HG02970 (cell line): ENCODE measurements at regions not wholly inside any gene's neighbourhood (a gene's known extent, or its start where the extent isn't known, plus 50 kb on each side); places are given as distances from the start of the nearest gene placed in this dataset.

Experiments used
- ATAC-seq: cut with Tn5 transposase; IDR thresholded peaks from one replicate; pipeline ENCODE4 v1.9.1; 2021; ENCODE audit warnings: mild to moderate bottlenecking, moderate library complexity, moderate number of reproducible peaks; ENCODE audit not compliant: unreplicated experiment, low FRiP score

- no peak for ATAC-seq
Measured at GRCh38 chr17:36813357-36813756, 123.9 kb upstream of the LHX1 start.

DNA sequence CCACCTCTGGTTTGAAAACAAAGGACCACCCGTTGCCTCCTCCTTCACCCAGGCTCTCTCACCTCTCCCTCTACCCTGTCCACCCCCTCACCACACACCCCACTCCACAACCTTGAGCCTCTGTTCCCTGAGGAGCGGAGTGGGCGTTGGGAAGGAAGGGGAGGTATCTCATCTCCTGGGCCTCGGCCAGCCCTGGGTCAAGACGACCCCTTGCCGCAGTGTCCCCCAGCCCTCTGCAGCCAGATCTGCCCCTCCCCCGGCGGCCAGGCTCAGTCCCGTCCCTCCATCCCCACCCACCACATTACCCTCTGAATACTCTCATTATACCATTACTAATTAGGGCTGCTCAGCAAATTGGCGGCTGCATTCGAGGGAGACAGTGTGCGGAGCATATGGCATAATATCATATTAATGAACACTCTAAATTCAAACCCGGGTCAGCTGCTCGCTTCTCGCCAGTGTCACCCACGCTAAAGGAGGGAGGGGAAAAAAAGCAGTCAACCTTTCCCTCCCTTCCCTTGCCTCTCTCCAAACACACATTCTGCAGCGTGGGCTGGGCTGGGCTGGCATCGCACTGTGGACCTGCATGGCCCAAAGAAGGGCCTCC, 123.2 kb upstream of the LHX1 start:
- no peak for ATAC-seq

GRCh38 chr17:36814958-36815357, 122.3 kb upstream of the LHX1 start:
- ATAC-seq, result no peak

DNA sequence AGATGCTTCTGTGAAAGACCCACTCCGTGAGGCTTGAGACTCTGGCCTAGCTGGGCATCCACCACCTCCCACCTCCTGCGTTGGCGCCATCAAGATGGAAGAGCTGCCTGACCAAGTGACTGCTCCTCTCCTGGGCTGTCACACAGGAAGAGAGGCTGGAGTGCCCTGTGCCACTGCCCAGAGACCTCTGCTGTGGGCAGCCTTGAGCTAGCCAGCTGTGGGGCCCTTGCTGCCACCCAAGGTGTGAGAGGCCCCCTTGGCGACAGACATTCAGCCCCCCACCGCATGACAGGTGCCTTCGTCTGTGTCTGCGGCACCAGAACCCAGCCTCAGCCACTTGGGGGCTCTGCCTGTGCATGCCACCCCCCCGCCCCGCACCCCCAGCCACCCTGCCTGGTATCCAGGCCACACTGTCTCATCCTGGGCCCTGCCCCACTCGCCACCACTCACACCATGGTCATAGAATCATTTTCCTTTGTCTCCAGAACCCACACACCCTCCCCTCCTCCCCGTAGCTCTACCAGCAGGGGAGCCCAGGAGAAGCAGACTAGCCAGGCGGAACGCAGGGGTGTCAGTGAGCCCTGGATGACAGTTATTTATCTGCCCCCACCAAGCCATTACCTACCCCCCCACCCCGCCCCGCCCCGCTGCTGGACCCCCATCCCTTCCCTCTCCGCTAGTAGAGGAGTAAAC, 120.9 kb upstream of the LHX1 start:
- no peak for ATAC-seq

- no peak for ATAC-seq
Measured at GRCh38 chr17:36816907-36817288, 120.4 kb upstream of the LHX1 start.

DNA sequence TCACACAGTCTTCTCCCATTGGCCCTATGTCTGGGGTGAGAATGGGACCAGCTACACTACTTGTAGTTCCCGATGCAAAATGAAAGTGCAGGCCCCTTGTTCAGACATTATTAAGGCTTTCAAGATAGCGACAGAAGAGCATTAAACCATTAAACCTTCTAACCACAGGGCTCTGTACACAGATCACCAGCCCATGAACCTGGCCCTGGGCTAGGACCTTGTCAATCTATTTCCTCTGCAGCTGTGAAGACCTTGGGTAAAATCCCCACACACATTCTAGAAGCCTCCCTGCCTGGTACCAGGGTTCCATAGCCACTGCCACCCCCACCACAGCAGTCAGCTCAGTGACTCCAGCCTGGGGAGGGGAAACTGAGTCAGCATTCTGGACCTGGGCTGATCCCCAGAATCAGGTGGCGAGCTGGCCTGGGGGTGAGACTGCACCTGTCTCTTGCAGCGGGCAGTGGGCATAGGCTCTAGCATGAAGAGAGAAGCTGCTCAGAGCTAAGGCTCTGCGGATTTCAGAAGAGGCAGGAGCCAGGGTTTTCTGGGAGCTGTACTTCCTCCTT, 119.7 kb upstream of the LHX1 start:
- no peak for ATAC-seq

GRCh38 chr17:36818134-36818825, 119.0 kb upstream of the LHX1 start:
- no peak for ATAC-seq

DNA sequence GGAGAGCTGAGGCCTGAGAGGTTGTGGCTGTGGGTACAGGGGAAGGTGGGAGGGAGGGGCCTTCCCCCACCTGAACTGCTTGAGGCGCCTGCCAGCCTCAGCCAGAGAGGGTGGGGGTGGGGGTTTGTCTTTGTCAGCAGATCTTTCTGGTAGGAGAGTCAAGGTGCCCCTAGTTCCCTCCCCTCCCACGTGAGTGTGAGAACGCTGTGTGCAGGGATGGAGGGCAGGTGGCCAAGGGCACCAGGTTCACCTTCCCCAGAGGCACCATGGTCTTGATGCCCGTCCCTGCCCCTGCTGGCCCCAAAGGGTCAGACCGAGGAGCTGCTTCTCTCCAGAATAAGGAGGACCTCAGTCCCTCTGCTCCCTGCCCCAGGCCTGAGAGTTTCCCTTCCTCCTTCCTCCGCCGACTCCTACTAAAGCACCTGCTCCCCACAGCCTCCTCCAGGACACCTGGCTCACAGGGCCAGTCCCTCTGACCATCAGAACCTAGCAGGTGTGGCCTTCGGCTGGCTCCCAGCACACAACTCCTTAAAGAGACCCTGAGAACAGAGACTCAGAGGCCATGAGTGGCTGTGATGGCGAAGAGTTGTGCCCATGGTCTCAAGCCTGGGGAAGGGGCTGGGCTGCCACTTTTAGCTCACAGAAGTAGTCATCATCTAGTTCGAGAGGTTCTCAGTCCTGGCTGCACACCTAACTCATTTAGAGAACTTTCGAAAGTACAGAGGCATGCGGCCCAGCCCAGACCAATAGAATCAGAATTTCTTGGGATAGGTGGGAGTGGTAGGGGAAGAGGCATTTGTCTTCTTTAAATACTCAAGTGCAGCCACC, 113.2 kb upstream of the LHX1 start:
- ATAC-seq, result no peak

GRCh38 chr17:36824678-36825101, 112.6 kb upstream of the LHX1 start:
- ATAC-seq, result no peak

- no peak for ATAC-seq
Measured at GRCh38 chr17:36825113-36825512, 112.2 kb upstream of the LHX1 start.

DNA sequence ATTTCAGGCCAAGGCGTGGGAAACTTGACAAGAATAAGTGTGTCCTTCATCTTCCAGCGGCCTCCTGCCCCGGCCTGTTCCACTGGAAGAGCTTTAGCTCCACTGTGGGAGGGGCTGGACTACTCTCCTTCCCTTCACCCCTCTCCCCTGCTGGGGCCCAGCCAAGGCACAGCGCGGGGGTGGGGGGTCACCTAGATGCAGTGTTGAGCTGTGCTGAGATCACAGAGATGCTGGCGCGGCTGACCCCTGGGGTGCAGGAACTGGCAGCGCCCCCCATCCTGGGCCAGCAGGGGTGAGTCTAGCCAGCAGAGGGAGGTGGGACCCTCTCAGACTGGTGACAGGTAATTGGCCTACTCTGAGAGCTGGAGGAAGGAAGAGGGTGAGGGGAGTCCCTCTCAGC, 111.8 kb upstream of the LHX1 start:
- ATAC-seq, result no peak

GRCh38 chr17:36825951-36826350, 111.3 kb upstream of the LHX1 start:
- no peak for ATAC-seq

DNA sequence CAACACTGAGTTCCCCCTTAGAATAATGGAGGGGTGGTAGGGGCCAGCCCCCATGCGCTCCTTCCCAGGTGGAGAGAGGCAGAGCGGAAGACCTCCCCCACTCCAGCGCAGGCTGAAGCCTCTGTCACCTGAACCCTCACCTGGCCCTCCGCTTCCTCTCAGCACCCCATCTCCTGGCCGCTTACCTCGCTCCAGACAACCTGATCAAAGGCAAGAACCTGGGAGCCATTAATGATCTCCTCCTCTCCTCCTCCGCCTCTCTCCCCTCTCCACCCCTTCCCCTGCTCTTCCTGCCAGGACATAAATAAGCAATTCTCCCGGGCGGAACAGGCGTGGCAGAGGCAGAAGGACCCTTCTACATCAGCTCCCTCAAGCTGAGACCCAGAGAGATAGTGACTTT, 110.2 kb upstream of the LHX1 start:
- no peak for ATAC-seq

GRCh38 chr17:36829676-36830075, 107.6 kb upstream of the LHX1 start:
- no peak for ATAC-seq

GRCh38 chr17:36833279-36833678, 104.0 kb upstream of the LHX1 start:
- no peak for ATAC-seq

DNA sequence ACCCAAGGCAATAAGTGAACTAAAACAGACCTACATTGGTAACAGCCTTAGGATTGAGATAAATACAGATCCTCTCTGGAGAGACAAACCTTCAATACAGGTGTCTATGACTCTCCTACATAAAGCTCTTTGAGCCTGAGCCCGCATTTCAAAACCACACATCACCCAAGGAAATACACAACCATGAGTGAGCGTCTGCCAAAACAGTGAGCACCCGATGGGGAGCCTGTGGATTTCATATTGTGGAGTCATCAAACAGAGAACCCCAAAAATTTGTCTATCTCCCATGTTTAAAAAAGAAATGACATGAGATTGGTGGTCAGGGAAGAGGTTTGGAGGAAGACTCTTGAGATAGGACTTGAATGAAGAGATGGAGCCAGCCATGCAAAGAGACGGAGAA, 102.2 kb upstream of the LHX1 start:
- no peak for ATAC-seq

GRCh38 chr17:36837195-36837938, 99.9 kb upstream of the LHX1 start:
- no peak for ATAC-seq

- ATAC-seq, result no peak
Measured at GRCh38 chr17:36837939-36838272, 99.4 kb upstream of the LHX1 start.

GRCh38 chr17:36839256-36839655, 98.0 kb upstream of the LHX1 start:
- no peak for ATAC-seq

- ATAC-seq, result no peak
Measured at GRCh38 chr17:36840796-36841195, 96.5 kb upstream of the LHX1 start.
